OCI-LY3 (cell line): ENCODE measurements at regions not wholly inside any gene's neighbourhood (a gene's known extent, or its start where the extent isn't known, plus 50 kb on each side); places are given as distances from the start of the nearest gene placed in this dataset.

Experiments
- CTCF ChIP-seq: fragments of 200-600, 300-600 bp; sonication (generic); IDR thresholded peaks from 2 replicates; pipeline ENCODE4 v1.5.1; 2014; ENCODE audit warnings: antibody characterized with exemption, low read length, low read depth
- EZH2phosphoT487 ChIP-seq: fragments of 200-600 bp; shearing (Covaris generic); IDR thresholded peaks from 2 replicates; pipeline ENCODE4 v1.6.1; 2018; ENCODE audit warnings: antibody characterized with exemption, mixed run types, low read depth

GRCh38 chr12:118821386-118821925 is 159.9 kb upstream of the SRRM4 start:
- TF ChIP-seq CTCF (no peak), EZH2phosphoT487 (no peak)
